ENCODE measurements at regions not wholly inside any gene's neighbourhood (a gene's known extent, or its start where the extent isn't known, plus 50 kb on each side); places are given as distances from the start of the nearest gene placed in this dataset.

DNA sequence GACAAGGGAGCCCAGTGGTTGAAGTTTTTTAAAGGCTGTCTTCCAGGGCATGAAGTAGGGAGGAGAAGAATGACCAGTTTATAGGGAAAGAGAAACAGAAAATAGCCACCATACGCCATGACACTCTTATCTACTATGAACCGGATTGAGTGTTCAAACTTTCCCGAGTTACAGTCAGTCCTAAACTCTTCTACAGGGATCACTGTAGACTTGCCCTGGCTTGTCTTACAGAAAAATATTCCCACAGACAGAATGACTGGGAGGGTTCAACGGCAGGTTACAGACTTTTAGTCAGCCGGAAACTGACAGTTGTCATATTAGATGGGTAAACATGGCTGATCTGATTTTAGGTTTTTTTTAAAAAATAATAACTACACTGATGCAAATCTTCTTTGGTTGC lies 662.5 kb upstream of the SOX9 start:
- Histone ChIP-seq H2AFZ (ENCODE audit: low read depth, low read length, severe bottlenecking) (no peak overlapping the region), H3K27me3 (ENCODE audit: low read length) (no peaks in the 10 kb centered on the region), H3K79me2 (ENCODE audit: insufficient read depth, low read length) (no peaks in the 10 kb centered on the region), H3K9me2 (replicated peaks; ENCODE audit: insufficient read depth, low read length) (no peaks in the 10 kb centered on the region), H3K9me3 (ENCODE audit: insufficient read depth, low read length) (no peaks in the 10 kb centered on the region), H3K4me2 (ENCODE audit: low read depth, low read length, poor library complexity, severe bottlenecking) (no peak overlapping the region), H3K4me3 (ENCODE audit: insufficient read depth, low read length, poor library complexity, severe bottlenecking) (no peak overlapping the region), H3K9ac (ENCODE audit: low read length) (no peak overlapping the region), H3K27ac (ENCODE audit: low read depth, low read length) (no peak overlapping the region), H4K20me1 (ENCODE audit: low read depth, low read length) (no peaks in the 10 kb centered on the region), H3F3A (ENCODE audit: insufficient read depth) (no peaks in the 10 kb centered on the region), H3K36me3 (ENCODE audit: low read length) (no peaks in the 10 kb centered on the region)
- TF ChIP-seq EZH2phosphoT487 (conservative IDR thresholded peaks at IDR 0.05; ENCODE audit: low read length) = no peak
- TF ChIP-seq, protein P1, sequence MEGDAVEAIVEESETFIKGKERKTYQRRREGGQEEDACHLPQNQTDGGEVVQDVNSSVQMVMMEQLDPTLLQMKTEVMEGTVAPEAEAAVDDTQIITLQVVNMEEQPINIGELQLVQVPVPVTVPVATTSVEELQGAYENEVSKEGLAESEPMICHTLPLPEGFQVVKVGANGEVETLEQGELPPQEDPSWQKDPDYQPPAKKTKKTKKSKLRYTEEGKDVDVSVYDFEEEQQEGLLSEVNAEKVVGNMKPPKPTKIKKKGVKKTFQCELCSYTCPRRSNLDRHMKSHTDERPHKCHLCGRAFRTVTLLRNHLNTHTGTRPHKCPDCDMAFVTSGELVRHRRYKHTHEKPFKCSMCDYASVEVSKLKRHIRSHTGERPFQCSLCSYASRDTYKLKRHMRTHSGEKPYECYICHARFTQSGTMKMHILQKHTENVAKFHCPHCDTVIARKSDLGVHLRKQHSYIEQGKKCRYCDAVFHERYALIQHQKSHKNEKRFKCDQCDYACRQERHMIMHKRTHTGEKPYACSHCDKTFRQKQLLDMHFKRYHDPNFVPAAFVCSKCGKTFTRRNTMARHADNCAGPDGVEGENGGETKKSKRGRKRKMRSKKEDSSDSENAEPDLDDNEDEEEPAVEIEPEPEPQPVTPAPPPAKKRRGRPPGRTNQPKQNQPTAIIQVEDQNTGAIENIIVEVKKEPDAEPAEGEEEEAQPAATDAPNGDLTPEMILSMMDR (IDR thresholded peaks at IDR 0.05; ENCODE audit: insufficient read depth, low read length, poor library complexity, severe bottlenecking) = no peak

DNA sequence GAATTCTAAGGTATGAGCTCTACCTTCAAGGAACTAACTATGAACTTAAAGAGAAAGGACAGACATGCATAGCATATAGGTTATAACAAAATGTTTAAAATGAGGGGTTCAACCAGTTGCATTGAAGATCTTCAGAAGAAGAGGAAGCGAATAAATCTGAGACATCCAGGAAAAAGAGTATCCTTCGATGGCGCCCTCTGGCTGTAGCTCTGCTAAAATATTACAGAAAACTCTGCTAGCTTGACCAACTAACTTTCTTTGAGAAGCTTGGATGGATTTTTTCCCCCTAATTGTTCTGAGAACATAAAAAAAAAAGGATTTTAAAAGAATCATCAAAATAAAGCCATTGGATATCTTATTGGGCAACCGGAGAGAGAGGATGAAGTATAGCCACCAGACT lies 659.9 kb upstream of the SOX9 start:
- H3K27ac ChIP-seq (ENCODE audit: low read depth, low read length) = no peak overlapping the region
- no peak overlapping the region for H2AFZ ChIP-seq (ENCODE audit: low read depth, low read length, severe bottlenecking)
- H3K9me2 ChIP-seq (replicated peaks; ENCODE audit: insufficient read depth, low read length) = no peaks in the 10 kb centered on the region
- no peaks in the 10 kb centered on the region for H3K79me2 ChIP-seq (ENCODE audit: insufficient read depth, low read length)
- no peaks in the 10 kb centered on the region for H3K36me3 ChIP-seq (ENCODE audit: low read length)
- no peak overlapping the region for H3K4me2 ChIP-seq (ENCODE audit: low read depth, low read length, poor library complexity, severe bottlenecking)
- no peaks in the 10 kb centered on the region for H3K27me3 ChIP-seq (ENCODE audit: low read length)
- no peaks in the 10 kb centered on the region for H3F3A ChIP-seq (ENCODE audit: insufficient read depth)
- no peak for TF ChIP-seq EZH2phosphoT487 (conservative IDR thresholded peaks at IDR 0.05; ENCODE audit: low read length)
- TF ChIP-seq, protein P1 (IDR thresholded peaks at IDR 0.05; ENCODE audit: insufficient read depth, low read length, poor library complexity, severe bottlenecking) = peak; percentile 30
- H3K9ac ChIP-seq (ENCODE audit: low read length) = no peak overlapping the region
- no peaks in the 10 kb centered on the region for H3K9me3 ChIP-seq (ENCODE audit: insufficient read depth, low read length)
- H4K20me1 ChIP-seq (ENCODE audit: low read depth, low read length) = no peaks in the 10 kb centered on the region
- H3K4me3 ChIP-seq (ENCODE audit: insufficient read depth, low read length, poor library complexity, severe bottlenecking) = no peak overlapping the region

DNA sequence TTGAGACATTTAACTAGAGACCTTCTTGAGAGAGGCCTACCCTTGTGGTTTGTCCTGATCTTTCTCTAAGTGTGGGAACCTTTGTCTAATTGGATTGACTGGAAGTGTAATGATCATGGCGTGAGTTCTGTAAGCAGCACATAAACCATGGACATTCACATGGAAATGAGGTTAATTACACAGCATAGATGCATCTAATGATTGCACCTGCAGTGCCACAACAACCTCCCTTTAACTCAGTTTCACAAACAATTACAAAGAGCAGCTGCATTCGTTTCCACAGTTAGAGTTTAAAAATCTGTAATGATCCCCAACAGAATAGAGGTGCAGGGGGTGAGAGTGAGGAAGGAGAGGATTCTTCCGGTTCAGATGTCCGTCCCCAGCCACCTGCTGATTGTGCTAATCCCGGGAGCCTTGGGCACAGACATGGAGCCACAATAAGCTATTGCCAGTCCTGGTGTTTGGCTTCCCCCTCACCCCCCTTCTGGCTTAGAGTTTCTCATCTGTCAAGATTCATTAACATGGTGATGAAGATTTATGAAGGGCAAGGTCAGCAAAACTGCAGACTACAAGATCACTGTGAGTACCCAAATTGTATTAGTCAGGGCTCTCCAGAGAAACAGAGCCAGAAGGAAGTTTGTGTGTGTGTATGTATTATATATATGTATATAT lies 659.2 kb upstream of the SOX9 start:
- Histone ChIP-seq H2AFZ (ENCODE audit: low read depth, low read length, severe bottlenecking) (no peak overlapping the region), H4K20me1 (ENCODE audit: low read depth, low read length) (no peaks in the 10 kb centered on the region), H3K79me2 (ENCODE audit: insufficient read depth, low read length) (no peaks in the 10 kb centered on the region), H3F3A (ENCODE audit: insufficient read depth) (no peaks in the 10 kb centered on the region), H3K9me3 (ENCODE audit: insufficient read depth, low read length) (no peaks in the 10 kb centered on the region), H3K27me3 (ENCODE audit: low read length) (no peaks in the 10 kb centered on the region), H3K9ac (ENCODE audit: low read length) (no peak overlapping the region), H3K4me3 (ENCODE audit: insufficient read depth, low read length, poor library complexity, severe bottlenecking) (no peak overlapping the region), H3K9me2 (replicated peaks; ENCODE audit: insufficient read depth, low read length) (no peaks in the 10 kb centered on the region), H3K27ac (ENCODE audit: low read depth, low read length) (no peak overlapping the region), H3K4me2 (ENCODE audit: low read depth, low read length, poor library complexity, severe bottlenecking) (no peak overlapping the region), H3K36me3 (ENCODE audit: low read length) (no peaks in the 10 kb centered on the region)
- no peak for TF ChIP-seq EZH2phosphoT487 (conservative IDR thresholded peaks at IDR 0.05; ENCODE audit: low read length)
- TF ChIP-seq, protein P1 (IDR thresholded peaks at IDR 0.05; ENCODE audit: insufficient read depth, low read length, poor library complexity, severe bottlenecking) = no peak
